SK-N-MC (cell line): ENCODE measurements at regions not wholly inside any gene's neighbourhood (a gene's known extent, or its start where the extent isn't known, plus 50 kb on each side); places are given as distances from the start of the nearest gene placed in this dataset.

ENCODE experiments used
- EZH2 ChIP-seq: fragments of 200-600 bp; sonication (generic); IDR thresholded peaks from one replicate; pipeline ENCODE4 v1.6.1; 2017; ENCODE audit warnings: antibody characterized with exemption
- FOXP2 ChIP-seq: optimal IDR thresholded peaks from 2 replicates; pipeline ENCODE3; 2011; ENCODE audit warnings: mild to moderate bottlenecking, moderate library complexity; ENCODE audit not compliant: insufficient read depth; ENCODE audit errors: extremely low read length, control extremely low read depth
- POLR2AphosphoS5 ChIP-seq: IDR thresholded peaks from 2 replicates; pipeline ENCODE4 v1.6.1; 2012; ENCODE audit warnings: mild to moderate bottlenecking, low read depth, low read length, borderline replicate concordance

GRCh38 chr12:25887367-25887766 lies 71.1 kb upstream of the RASSF8 start:
- no peak for TF ChIP-seq POLR2AphosphoS5
- TF ChIP-seq EZH2: no peak
- no peak for TF ChIP-seq FOXP2
